H9 (cell line): ENCODE measurements at regions not wholly inside any gene's neighbourhood (a gene's known extent, or its start where the extent isn't known, plus 50 kb on each side); places are given as distances from the start of the nearest gene placed in this dataset.

Source experiments
- DNase-seq: peaks from one replicate; pipeline ENCODE4 v3.0.0-alpha.2; 2017
- H2AFZ ChIP-seq: one replicate; pipeline ENCODE4 v1.6.1; 2013; ENCODE audit warnings: mild to moderate bottlenecking, low read length, control low read depth, moderate library complexity
- H2AK5ac ChIP-seq: 2 replicates; pipeline ENCODE4 v1.6.1; 2013; ENCODE audit warnings: low read length, control low read depth, mixed read lengths; ENCODE audit not compliant: insufficient read length
- H2BK120ac ChIP-seq: one replicate; pipeline ENCODE4 v1.6.1; 2013; ENCODE audit warnings: low read depth, mild to moderate bottlenecking, low read length, control low read depth, inconsistent platforms; ENCODE audit not compliant: poor library complexity, severe bottlenecking
- H2BK12ac ChIP-seq: 2 replicates; pipeline ENCODE4 v1.6.1; 2013; ENCODE audit warnings: low read length, control low read depth, mixed read lengths, low read depth; ENCODE audit not compliant: insufficient read length
- H2BK15ac ChIP-seq: 2 replicates; pipeline ENCODE4 v1.6.1; 2013; ENCODE audit warnings: low read depth, low read length, control low read depth
- H2BK20ac ChIP-seq: one replicate; pipeline ENCODE4 v1.6.1; 2013; ENCODE audit warnings: low read depth, mild to moderate bottlenecking, low read length, control low read depth, inconsistent platforms; ENCODE audit not compliant: poor library complexity, severe bottlenecking
- H2BK5ac ChIP-seq: 2 replicates; pipeline ENCODE4 v1.6.1; 2013; ENCODE audit warnings: low read length, control low read depth, mixed read lengths; ENCODE audit not compliant: insufficient read length
- H3K14ac ChIP-seq: 2 replicates; pipeline ENCODE4 v1.6.1; 2013; ENCODE audit warnings: low read length, control low read depth; ENCODE audit not compliant: insufficient read depth
- H3K18ac ChIP-seq: 2 replicates; pipeline ENCODE4 v1.6.1; 2013; ENCODE audit warnings: low read depth, mild to moderate bottlenecking, mixed read lengths, low read length, control low read depth; ENCODE audit not compliant: insufficient read length
- H3K23ac ChIP-seq: 2 replicates; pipeline ENCODE4 v1.6.1; 2013; ENCODE audit warnings: low read length, control low read depth, mixed read lengths, low read depth; ENCODE audit not compliant: insufficient read length
- H3K23me2 ChIP-seq: 2 replicates; pipeline ENCODE4 v1.6.1; 2013; ENCODE audit warnings: low read depth, mild to moderate bottlenecking, mixed read lengths, low read length, control low read depth; ENCODE audit not compliant: insufficient read length, poor library complexity, severe bottlenecking
- H3K27ac ChIP-seq: 2 replicates; pipeline ENCODE4 v1.5.1; 2013; ENCODE audit warnings: low read length, control low read depth, mixed read lengths, low read depth; ENCODE audit not compliant: insufficient read length
- H3K27me3 ChIP-seq: 2 replicates; pipeline ENCODE4 v1.6.1; 2013; ENCODE audit warnings: low read length, control low read depth, inconsistent platforms; ENCODE audit not compliant: insufficient read depth
- H3K4ac ChIP-seq: 2 replicates; pipeline ENCODE4 v1.6.1; 2013; ENCODE audit warnings: low read depth, mild to moderate bottlenecking, control low read depth, inconsistent platforms, low read length, moderate library complexity
- H3K4me1 ChIP-seq: 2 replicates; pipeline ENCODE4 v1.6.1; 2013; ENCODE audit warnings: low read length, control low read depth, inconsistent platforms; ENCODE audit not compliant: insufficient read depth
- H3K4me2 ChIP-seq: 2 replicates; pipeline ENCODE4 v1.6.1; 2013; ENCODE audit warnings: low read length, control low read depth, mixed read lengths; ENCODE audit not compliant: insufficient read length, insufficient read depth
- H3K56ac ChIP-seq: 2 replicates; pipeline ENCODE4 v1.6.1; 2013; ENCODE audit warnings: low read depth, mild to moderate bottlenecking, mixed read lengths, low read length, control low read depth; ENCODE audit not compliant: insufficient read length
- H3K79me1 ChIP-seq: 2 replicates; pipeline ENCODE4 v1.6.1; 2013; ENCODE audit warnings: low read depth, mild to moderate bottlenecking, moderate library complexity, low read length, control low read depth, inconsistent platforms; ENCODE audit not compliant: insufficient read depth, poor library complexity, severe bottlenecking
- H3K79me2 ChIP-seq: 2 replicates; pipeline ENCODE4 v1.6.1; 2013; ENCODE audit warnings: low read length, control low read depth, inconsistent platforms; ENCODE audit not compliant: insufficient read depth
- H3K9ac ChIP-seq: 2 replicates; pipeline ENCODE4 v1.6.1; 2013; ENCODE audit warnings: low read length, control low read depth, mixed read lengths; ENCODE audit not compliant: insufficient read length; ENCODE audit errors: extremely low read depth
- H3K9me3 ChIP-seq: one replicate; pipeline ENCODE4 v1.6.1; 2013; ENCODE audit warnings: low read depth, low read length, inconsistent platforms; ENCODE audit not compliant: control insufficient read depth
- H3T11ph ChIP-seq: one replicate; pipeline ENCODE4 v1.6.1; 2013; ENCODE audit warnings: mild to moderate bottlenecking, low read length, control low read depth, inconsistent platforms
- H4K20me1 ChIP-seq: one replicate; pipeline ENCODE4 v1.6.1; 2013; ENCODE audit not compliant: control insufficient read depth, insufficient read length, insufficient read depth
- H4K5ac ChIP-seq: 2 replicates; pipeline ENCODE4 v1.6.1; 2013; ENCODE audit warnings: low read depth, mild to moderate bottlenecking, mixed read lengths, low read length, control low read depth; ENCODE audit not compliant: insufficient read length
- H4K8ac ChIP-seq: replicated peaks from 2 replicates; pipeline ENCODE4 v1.6.1; 2013; ENCODE audit warnings: low read length, control low read depth, mixed read lengths, low read depth; ENCODE audit not compliant: insufficient read length
- H4K91ac ChIP-seq: 2 replicates; pipeline ENCODE4 v1.6.1; 2013; ENCODE audit warnings: low read depth, mild to moderate bottlenecking, moderate library complexity, mixed read lengths, low read length, control low read depth; ENCODE audit not compliant: insufficient read length
- H3K27ac Mint-ChIP-seq, 3 experiments: 2 replicates in 2 of 3; 3 replicates in 1 of 3; pipeline ENCODE4 v1.8.0; 2020 to 2021; ENCODE audit warnings: mixed read lengths in 3 of 3, mild to moderate bottlenecking in 1 of 3, moderate library complexity in 1 of 3
- H3K27me3 Mint-ChIP-seq: 2 replicates; pipeline ENCODE4 v1.8.0; 2021; ENCODE audit warnings: low read depth, mild to moderate bottlenecking, moderate library complexity, mixed read lengths
- H3K36me3 Mint-ChIP-seq, 3 experiments: 2 replicates in 2 of 3; 3 replicates in 1 of 3; pipeline ENCODE4 v1.8.0; 2020 to 2021; ENCODE audit warnings: low read depth in 3 of 3, mixed read lengths in 3 of 3; ENCODE audit not compliant: insufficient read depth in 1 of 3
- H3K4me1 Mint-ChIP-seq, 2 experiments: 2 replicates each; pipeline ENCODE4 v1.8.0; 2020; ENCODE audit warnings: mixed read lengths in 2 of 2
- H3K4me3 Mint-ChIP-seq, 2 experiments: 2 replicates in 1 of 2; 3 replicates in 1 of 2; pipeline ENCODE4 v1.8.0; 2020 to 2021; ENCODE audit warnings: mild to moderate bottlenecking in 2 of 2, mixed read lengths in 2 of 2, moderate library complexity in 1 of 2
- H3K9me3 Mint-ChIP-seq, 2 experiments: 2 replicates in 1 of 2; 3 replicates in 1 of 2; pipeline ENCODE4 v1.8.0; 2020; ENCODE audit warnings: mild to moderate bottlenecking in 2 of 2, mixed read lengths in 2 of 2, moderate library complexity in 1 of 2
- WGBS: extraction: QIAGEN DNeasy Blood & Tissue Kit; methylation state at CpG from one replicate; pipeline ENCODE4 v1.1.7; 2013; ENCODE audit warnings: missing lambda C conversion rate, low lambda C conversion rate, mixed read lengths; ENCODE audit not compliant: insufficient read length; ENCODE audit errors: extremely low coverage; 5-methylcytosine and 5-hydroxymethylcytosine counted together
- TF ChIP-seq, protein P1 (sequence below): fragments of 200-600 bp; sonication (generic); conservative IDR thresholded peaks from 3 replicates; pipeline ENCODE4 v1.8.0; 2021; ENCODE audit warnings: antibody characterized with exemption, mild to moderate bottlenecking

DNA sequence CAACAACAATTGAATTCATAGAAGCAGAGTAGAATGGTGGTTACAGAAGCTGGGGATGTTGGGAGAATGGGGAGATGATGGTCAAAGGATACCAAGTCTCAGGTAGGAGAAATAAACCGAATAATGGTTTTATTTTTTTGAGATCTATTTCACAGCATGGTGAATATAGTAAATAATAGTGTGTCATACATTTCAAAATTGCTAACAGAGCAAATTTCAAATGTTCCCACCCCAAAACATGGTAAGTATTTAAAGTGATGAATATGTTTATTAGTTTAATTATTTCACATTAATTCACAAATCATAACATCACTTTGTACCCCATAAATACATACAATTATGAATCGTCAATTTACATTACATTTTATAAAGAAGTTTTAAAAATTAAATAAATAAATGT lies 72.7 kb upstream of the ATG10 start:
- DNase-seq: no peak
- Histone ChIP-seq H2BK120ac (no peak overlapping the region), H4K8ac (no peak overlapping the region), H3K23ac (no peak overlapping the region), H3K79me1 (no peaks in the 10 kb centered on the region), H3T11ph (no peak overlapping the region), H2BK20ac (no peak overlapping the region), H3K27ac (no peak overlapping the region), H3K14ac (no peak overlapping the region), H2AK5ac (no peak overlapping the region), H3K18ac (no peak overlapping the region), H2AFZ (no peak overlapping the region), H3K56ac (no peak overlapping the region), H4K5ac (no peak overlapping the region), H3K4me2 (no peak overlapping the region), H2BK5ac (no peak overlapping the region), H3K27me3 (no peaks in the 10 kb centered on the region), H2BK12ac (no peak overlapping the region), H4K20me1 (no peaks in the 10 kb centered on the region), H4K91ac (no peak overlapping the region), H2BK15ac (no peak overlapping the region), H3K79me2 (no peaks in the 10 kb centered on the region), H3K9ac (no peak overlapping the region), H3K4me1 (no peaks in the 10 kb centered on the region), H3K4ac (no peak overlapping the region), H3K9me3 (no peaks in the 10 kb centered on the region), H3K23me2 (no peaks in the 10 kb centered on the region)
- H3K36me3 Mint-ChIP-seq: peaks cover 7 to 18% (median 11%) of the 10 kb centered on the region in 3 experiments
- TF ChIP-seq, protein P1, sequence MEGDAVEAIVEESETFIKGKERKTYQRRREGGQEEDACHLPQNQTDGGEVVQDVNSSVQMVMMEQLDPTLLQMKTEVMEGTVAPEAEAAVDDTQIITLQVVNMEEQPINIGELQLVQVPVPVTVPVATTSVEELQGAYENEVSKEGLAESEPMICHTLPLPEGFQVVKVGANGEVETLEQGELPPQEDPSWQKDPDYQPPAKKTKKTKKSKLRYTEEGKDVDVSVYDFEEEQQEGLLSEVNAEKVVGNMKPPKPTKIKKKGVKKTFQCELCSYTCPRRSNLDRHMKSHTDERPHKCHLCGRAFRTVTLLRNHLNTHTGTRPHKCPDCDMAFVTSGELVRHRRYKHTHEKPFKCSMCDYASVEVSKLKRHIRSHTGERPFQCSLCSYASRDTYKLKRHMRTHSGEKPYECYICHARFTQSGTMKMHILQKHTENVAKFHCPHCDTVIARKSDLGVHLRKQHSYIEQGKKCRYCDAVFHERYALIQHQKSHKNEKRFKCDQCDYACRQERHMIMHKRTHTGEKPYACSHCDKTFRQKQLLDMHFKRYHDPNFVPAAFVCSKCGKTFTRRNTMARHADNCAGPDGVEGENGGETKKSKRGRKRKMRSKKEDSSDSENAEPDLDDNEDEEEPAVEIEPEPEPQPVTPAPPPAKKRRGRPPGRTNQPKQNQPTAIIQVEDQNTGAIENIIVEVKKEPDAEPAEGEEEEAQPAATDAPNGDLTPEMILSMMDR: no peak
- no peaks in the 10 kb centered on the region; the same call in 1 of the 2 replicates for H3K27me3 Mint-ChIP-seq
- no peak overlapping the region for H3K4me3 Mint-ChIP-seq
- peaks cover 22 to 28% of the 10 kb centered on the region in 2 experiments for H3K4me1 Mint-ChIP-seq
- H3K27ac Mint-ChIP-seq: no peak overlapping the region
- H3K9me3 Mint-ChIP-seq: peaks cover 9 to 17% of the 10 kb centered on the region in 2 experiments
- no CpG with 5 or more reads among the region's 2 CpGs for WGBS
